ENCODE measurements at regions not wholly inside any gene's neighbourhood (a gene's known extent, or its start where the extent isn't known, plus 50 kb on each side); places are given as distances from the start of the nearest gene placed in this dataset.
"Not testable (repeated sequence)": the region's sequence is repeated elsewhere in the genome, so short reads cannot be mapped to it uniquely, and the experiment has no call there.

DNA sequence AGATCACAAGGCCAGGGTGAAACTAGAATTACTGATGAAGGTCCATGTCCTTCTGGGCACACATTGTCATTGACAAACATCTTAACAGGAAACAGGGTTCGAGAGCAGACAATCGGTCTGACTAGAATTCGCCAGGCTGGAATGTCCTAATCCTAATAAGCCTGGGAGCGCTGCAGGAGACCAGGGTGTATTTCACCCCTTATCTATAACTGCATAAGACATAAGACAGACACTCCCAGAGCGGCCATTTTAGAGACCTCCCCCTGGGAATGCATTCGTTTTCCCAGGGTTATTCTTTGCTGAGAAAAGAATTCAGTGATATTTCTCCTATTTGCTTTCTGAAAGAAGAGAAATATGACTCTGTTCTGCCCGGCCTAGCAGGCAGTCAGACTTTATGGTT, 1112.9 kb upstream of the TENM3 start:
- not testable (repeated sequence) for DNase-seq

DNA sequence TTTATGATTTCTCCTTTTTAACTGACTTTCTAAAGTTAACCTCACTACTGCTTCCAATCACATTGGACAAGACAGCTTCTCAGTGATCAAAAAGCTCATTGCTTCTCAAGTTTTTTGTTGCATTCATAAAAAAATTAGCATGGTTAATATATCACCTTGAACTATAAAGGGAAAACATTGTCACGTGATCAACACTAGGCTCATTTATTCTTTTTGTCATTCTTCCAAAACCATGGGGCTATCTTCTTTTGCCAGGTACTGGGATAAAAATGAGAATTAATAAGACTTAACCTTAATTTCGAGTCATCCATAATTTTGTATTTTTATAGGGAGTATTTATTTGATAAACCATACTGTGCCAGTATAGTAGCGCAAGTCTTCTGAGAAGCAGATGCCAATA, 1105.9 kb upstream of the TENM3 start:
- no peak for DNase-seq

DNA sequence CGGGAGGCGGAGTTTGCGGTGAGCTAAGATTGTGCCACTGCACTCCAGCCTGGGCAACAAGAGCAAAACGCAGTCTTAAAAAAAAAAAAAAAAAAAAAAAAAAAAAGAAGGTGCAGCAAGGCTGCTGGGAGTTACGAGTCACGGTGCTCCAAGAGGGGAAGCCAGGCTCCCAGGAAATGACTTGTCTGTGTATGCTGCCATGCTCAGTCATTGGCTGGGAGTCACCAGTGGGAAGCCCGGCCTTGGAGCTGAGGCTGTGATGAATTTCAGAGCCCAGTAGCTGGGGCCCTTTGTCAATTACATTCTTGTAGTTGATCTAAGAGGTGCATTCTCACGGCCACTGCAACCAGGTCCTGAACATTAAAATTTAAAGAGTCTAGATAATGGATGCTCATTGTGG, 1105.1 kb upstream of the TENM3 start:
- no peak for DNase-seq

DNA sequence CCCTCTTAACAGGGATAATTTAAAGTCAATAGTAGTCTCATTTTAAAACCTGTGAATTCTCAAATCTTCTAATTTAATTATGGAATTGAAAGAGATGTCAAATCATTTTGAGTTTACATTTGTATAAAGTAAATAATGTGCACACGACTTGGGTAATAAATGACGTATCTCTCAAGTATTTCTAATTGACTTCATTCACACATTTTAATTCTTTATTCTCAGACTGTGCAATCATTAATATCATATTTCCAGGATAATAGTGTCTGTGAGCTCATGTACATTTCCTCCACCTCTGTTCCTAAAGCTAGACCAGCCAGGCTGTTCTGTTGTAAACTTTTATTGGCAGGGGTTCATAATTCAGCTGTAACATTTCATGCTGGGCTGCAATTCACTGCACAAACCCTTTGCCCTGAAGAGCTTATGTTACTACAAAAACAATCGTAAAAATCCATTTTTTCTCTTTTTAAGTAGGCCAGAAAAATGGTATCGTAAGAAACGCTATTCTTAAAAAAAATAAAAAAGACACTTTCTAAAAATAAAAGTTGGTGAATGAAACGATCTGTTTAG, 1103.1 kb upstream of the TENM3 start:
- no peak for DNase-seq

DNA sequence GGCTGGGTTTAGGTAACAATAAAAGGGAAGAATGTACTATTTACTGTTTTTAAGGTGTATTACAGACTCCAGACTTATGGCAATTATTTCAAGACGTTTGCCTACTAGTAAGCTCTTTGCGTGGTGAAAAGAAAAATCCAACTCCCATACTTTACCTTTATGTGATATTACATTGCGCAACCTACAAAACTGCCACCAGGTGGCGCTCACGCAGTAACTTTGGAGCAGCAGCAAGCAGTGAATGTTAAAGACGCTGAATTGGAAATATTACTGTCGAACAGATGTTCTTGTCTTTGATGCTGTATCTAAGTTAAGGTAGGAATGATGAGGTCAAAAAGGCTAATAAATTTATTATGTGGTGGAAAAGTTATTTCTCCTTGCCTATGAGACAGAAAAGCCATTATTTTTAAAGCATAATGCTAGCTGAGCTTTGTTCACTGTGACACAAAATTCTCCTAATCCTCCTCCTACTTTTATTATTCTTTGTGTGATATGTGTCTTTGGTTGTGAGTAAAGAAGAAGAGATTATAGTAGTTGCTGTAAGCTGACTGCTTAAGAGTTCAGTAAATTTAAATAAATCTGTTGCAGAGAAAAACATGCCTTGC, 1099.8 kb upstream of the TENM3 start:
- DNase-seq, result peak; percentile 9 to 40 (median 32)

DNA sequence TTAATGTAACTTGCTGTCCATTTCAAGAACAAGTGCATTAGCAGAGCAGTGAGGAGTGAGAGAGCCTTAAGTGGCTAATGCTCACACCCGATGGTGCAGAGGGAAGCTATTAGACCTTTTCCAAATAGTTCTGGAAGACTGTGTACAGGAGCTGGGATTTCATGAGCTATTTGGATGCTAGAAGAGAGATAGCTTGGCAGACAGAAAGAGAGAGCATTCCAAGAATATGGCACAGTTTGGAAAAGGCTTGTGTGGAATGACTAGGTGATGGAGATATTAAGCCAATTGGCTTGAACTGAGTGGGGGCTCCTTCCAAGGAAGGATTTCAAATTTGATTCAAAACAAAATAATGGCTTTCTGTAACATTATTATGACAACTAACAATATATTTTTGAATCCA, 1097.2 kb upstream of the TENM3 start:
- no peak for DNase-seq

DNA sequence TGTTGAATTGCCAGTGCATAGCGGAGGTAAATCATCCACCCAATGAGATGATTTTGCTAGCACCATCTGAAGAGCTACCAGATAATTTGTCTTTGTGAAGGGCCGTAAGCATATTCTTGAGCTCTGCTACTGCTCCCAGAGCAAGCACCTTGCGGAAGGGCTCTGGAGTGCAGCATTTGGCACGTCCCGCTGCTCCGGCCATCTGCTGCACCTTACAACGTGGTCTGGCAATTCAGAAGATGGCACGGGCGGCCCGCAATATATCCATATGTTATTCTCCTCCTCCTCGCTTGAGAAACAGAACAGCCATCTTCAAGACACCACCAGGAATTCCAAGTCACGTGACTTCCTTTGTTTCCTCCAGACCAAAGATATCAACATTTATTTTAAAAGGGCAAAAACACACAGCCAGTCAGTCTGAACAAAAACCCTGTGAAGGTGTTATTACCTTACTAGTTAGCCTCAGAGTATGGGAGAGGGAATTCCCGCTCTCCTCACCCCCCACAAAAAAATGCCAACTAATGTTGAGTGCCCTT, 1095.7 kb upstream of the TENM3 start:
- DNase-seq, result no peak

DNA sequence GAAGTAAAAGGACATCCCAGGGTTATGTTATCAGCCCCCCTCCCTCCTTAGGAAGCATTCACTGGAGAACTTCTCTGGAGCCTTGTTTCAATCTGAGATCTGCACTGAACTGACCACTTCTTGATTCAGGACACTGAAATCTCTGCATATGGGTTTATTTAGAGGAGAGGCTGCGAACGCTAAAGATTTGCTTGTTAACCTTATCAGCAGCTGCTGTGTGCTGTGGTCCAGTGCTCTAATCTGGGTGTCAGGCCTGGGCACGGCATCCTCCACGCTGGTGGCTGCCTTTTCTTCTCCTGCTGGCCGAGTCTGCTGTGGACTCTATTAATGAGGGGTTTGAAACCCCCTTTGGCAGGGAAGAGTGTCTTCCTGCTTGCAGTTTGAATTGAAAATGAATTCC, 1094.7 kb upstream of the TENM3 start:
- DNase-seq, result no peak

DNA sequence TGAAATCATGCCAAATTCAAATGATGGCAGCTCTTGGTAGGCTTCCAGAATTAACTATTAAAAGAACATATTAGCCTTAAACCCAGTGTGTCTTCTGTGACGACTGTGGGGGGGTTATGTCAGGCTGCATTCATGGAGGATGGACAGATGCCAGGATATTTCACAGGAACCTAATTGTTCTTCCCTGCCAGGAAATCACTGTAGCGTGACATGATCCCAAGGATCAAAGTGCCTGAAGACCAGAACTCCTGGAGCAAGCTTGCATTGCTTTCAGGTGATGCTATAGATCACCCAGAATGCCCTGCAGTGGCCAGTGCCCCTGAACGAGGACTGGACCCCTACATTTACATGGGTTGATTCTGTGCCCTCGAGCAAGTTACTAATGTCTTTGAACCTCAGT, 1093.0 kb upstream of the TENM3 start:
- DNase-seq, result no peak

DNA sequence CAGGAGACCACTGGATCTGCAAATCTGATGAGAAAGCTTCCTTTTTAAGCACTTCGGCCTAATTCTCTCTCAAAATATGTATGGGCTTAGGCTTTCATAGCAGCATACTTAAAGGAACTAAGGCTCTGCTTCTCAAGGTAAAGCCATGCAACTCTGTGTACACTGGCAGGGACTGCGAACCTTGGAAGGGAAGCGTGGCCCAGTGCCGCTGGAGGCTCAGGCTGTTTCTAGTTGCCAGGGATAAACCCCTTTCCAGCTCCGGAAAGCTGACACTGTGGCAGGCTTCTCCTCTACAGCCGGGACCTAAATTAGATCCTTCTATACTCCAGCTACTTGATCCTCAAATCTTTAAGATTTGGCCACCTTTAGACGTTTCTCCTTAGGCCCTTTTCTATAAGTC, 1091.3 kb upstream of the TENM3 start:
- DNase-seq, result no peak

DNA sequence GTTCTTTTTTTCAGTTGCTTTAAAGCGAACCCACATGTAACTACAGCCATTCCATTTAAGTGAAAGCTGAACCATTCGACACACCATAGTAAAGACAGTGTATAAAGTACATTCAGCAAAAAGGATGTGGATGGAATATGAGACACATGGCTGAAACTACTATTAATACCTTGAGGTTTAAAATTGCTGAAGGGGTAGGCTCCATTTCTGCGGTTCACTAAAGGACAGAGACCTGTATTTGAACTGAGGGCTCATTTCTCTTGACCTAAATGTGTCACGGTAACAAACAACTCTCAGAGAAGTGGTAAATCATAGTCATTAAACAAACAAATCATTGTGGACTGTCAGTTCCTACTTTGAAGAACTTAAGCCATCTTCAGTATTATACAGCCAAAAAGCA, 1085.6 kb upstream of the TENM3 start:
- no peak for DNase-seq

DNA sequence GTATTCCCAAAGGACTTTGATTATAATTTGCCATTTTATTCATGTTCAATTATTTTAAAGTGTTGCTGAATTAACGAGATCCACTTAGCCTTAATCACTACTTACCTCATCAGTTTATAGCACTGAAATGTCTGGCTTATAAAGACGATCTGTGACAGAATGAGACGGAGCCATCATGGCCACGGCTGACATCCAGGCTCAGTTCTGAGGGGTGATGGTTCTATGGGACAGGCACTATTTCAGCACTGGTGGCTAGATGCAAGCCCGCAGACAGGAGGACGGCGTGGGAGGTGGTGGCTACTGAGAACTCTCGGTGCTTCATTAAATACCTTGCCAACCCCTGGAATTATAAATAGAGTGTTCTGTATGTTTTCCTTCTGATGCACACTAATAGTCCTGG, 1084.2 kb upstream of the TENM3 start:
- DNase-seq, result no peak

DNA sequence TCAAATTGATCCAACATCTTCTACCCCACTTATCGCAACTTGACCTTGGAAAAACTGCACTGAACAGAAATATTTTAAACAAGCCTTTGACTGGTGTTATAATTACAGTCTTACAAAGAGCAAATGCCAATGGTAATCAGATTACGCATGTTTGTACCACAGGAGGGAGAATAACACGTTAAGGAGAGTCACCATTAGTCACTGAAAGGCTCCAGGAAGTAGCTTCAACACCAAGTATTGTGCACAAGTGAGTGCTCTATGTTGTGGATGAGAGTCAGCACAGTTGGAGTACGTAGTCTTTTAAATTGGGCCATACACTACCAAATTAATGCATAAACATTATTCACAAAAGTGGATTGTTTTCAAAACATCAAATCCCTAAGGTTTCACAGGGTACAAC, 1081.5 kb upstream of the TENM3 start:
- DNase-seq, result no peak

DNA sequence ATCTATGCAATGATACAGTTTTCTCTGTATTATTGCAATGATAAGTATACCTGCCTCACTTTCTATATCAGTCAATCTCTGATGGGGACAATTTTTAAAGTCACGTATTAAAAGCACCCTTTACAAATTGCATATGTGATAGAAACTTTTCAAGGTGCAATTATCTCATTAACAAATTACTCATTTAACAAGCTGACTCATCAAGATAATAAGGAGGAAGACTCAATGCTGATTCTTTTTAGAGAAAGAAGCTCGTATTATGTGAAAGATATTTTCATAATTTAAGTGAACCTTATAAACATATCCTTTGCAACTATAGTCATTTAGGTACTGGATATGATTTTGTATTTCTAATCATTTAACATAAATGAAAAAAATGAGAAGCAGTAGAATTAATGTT, 1080.9 kb upstream of the TENM3 start:
- DNase-seq, result no peak

DNA sequence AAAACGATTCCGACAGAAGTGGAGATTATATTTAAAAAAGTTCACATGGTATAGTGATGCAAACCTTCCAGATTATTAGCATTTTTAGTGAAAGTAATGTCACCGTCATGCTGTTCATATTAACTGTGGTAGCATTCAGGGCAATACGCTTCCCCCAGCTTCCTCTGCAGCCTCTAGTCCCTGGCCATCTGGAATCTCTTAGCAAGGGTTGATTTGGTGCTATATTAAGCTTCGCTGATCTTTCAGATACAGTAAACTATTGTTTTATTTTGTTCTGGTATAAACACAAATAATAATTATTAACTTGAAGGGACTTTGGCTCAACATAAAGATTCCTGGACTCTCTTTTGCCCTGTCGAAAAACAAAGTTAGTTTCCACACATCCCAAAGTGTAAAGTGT, 1080.5 kb upstream of the TENM3 start:
- DNase-seq, result no peak

DNA sequence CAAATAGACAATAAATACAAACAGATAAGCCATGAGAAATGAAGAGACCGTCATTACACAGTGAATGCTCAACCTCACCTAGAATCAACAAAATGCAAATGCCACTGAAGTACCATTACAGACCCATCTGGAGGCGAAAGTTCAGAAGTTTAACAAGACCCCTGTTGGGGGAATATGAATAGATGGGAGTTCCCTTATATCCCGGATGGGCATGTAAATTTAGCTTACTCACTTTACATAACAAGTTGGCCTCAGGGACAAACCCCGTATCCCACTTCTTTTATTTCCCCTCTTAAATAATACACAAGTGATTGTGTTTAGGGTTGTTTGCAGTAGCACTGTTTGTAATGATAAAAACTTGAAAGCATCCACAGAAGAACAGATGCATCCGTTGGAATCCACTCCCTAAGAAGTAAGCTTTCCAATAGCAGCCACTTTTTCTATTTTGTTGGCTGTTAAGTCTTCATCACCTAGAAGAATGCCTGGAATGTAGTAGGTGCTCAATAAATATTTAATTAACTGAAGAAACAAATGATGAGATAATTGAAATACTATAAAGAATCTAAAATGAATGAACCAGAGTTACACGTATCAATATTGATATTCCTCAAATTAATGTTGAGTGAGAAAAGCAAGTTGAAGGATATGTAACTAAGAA, 1076.3 kb upstream of the TENM3 start:
- DNase-seq, result no peak

DNA sequence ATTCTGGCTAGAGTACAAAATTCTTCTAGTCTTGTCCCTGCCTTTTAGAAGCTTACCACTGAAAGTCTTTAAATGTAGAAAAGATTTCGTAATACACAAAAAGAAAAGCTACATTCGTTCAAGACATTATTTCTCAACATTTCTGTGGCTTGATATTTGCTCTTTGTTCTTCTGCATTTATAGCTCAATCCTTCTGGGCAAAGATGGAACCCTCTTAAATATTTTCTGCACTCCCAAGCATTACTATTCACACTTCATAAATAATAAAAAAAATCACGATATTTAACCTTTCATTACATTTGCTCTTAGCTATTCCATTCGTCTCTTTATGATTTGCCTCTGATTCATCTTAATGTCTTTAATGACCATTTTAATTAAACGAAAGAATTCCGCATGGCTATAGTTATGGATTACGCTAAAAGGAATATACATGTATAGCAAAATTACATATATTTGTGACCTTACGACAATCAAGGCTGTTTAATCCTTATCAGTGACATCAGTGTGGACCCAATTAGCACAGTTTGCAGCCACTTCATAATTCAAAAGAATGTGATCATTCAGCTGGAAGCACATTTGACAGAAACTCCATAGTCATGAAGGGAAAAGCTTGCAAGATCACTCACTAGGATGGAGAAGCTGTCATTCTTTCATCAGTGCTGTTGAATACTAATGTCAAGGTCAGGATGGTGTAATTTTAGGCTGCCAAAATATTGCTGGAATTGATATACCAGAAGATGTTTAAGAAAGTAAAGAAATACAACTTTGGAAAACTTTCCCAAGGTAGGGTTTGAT, 1075.0 kb upstream of the TENM3 start:
- no peak for DNase-seq

DNA sequence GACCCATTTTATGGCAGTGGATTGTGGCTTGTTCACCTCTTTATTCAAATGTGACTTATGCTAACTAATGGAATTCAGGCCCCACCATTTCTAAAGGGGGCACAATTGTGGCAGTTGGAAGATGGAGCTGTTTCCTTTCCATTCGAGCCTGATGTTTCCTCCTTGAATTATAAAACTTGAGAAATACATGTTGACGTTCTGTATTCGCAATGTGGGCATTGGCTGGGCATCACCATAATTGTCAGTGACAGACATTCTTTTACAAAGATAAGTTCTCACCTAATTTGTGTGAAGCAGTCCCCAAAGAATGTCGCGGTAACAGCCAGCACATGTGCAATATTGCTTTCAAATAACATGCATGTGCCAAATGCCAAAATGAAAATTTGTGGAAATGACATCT, 1070.2 kb upstream of the TENM3 start:
- DNase-seq, result no peak

DNA sequence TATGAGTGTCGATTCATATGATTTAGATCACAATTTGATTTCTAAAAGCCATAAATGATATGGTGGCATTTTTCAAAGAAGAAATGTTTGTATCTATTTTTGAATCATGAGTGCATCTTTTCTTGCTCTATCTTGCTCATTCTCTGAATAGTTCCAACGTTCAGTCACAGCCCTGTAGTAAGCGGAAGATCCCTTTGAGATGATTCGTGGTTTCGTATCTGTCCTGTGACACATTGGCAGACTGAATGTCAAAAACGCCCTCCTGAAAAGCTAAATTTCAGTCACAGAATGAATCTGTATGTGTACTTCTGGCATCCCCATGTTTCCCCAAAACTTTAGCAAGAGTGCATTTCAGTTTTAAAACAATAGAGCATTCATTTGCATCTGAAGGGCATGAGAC, 1066.9 kb upstream of the TENM3 start:
- DNase-seq, result no peak

DNA sequence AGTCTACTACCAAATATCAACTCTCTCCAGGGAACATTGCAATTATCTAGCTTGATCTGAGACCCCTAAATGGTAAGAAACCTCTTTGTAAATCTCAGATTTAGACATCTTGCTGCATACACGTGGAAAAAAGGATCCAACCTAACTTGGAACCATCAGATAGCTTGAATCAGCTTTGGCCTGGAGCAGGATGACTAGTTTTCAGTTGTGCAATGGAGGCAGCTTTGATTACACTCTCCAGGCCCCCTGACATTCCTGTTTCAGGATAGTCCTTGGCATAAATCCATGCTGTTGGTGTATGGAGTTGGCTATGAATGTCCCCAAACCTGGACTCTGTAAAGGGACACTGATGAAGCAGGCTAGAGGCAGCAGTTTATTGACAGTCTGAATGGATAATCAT, 1061.9 kb upstream of the TENM3 start:
- no peak for DNase-seq

DNA sequence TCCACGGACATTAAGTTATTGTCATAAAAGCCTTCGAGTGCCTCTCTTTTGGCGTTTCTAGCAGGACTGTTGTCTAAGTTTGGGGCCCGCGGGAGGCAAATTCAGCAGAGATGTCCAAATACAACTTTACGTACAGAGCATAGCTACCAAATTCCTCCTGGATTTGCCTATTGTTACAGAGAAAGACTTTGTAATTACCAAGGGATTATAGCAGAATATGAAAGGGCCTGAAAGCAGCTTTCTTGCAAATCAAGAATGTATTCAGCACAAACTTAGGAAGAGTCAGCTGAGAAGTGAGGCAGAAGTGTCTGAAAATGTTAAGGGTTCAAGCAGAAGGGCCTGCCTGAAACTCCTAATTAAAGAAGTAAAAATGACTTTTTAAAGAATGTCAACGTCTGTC, 1053.5 kb upstream of the TENM3 start:
- no peak for DNase-seq

DNA sequence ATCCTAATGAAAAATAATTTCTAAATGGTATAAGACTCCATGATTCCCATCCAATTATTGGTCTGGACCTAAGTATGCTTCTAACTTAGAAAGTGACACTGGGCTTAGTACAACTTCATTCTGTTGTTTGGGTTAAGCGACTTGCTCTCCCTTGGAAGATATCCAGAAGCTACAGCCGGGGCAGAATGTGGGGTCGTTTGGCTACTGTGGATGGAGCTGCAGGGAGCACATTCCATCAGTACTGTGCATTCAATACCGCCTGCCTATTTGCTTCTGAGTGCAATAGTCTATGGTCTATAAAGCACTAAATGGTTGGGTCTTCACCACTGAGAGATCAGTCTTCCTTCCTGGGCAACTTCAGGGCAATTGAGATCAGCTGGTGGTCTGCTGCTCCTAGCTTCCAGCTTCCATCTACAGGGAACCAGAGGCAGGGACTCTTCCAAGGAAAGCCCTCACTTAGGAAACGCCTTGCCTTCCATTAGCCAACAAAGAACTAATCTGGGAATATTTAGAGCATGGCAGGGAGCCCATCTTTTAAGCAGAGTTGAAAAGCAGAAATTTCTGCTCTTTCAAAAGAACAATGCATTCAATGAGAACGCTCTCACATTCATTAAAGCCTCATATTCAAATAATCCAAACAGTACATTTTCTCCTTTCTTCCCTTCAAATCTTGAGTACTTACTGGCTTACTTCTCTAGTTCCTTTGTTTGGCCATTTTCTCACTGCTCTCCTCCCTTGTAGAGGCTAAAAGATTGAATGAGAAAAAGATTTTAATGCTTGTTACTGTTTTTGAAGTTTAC, 1049.9 kb upstream of the TENM3 start:
- DNase-seq, result no peak

DNA sequence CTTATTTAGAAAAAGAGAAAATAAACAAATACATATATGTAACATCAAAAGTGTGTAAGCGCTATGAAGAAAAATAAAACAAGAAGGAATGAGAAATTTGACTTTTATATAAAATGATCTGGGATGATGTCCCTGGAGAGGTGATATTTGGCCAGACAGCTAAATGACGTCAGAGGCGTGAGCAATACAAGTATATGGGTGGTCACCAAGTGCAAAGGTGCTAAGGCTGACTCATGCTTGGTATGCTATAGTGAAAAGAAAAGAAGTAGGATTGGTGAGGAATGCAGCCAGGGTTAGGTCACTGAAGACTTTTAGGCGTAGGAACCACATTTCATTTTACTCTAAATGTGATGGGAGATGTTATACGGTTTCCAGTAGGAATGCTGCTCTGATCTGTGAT, 1049.1 kb upstream of the TENM3 start:
- DNase-seq, result no peak

Measured in activated naive CD4-positive, alpha-beta T cell (primary cell).